Transverse colon (tissue), 4 donors: ENCODE measurements at regions not wholly inside any gene's neighbourhood (a gene's known extent, or its start where the extent isn't known, plus 50 kb on each side); places are given as distances from the start of the nearest gene placed in this dataset.

Source experiments
- DNase-seq: peaks from one replicate; pipeline ENCODE4 v3.0.0-alpha.2; 2019
- H3K27ac ChIP-seq, 4 donors: fragments of 200-600 bp; sonication (generic); 2 replicates each; pipeline ENCODE4 v1.5.1; 2016 to 2018; ENCODE audit warnings: inconsistent platforms in 4 of 4
- H3K27me3 ChIP-seq: fragments of 200-600 bp; sonication (generic); 2 replicates; pipeline ENCODE4 v1.5.1; 2017; ENCODE audit warnings: inconsistent platforms
- H3K36me3 ChIP-seq, 4 donors: fragments of 200-600 bp; sonication (generic); 2 replicates each; pipeline ENCODE4 v1.5.1; 2017 to 2019; ENCODE audit warnings: inconsistent platforms in 4 of 4
- H3K4me1 ChIP-seq, 4 donors: fragments of 200-600 bp; sonication (generic); 2 replicates each; pipeline ENCODE4 v1.5.1; 2017 to 2020; ENCODE audit warnings: inconsistent platforms in 4 of 4
- H3K4me3 ChIP-seq, 4 donors: fragments of 200-600 bp; sonication (generic); 1 replicate in 1 of 4; 2 replicates in 3 of 4; pipeline versions ENCODE4 v1.5.1 to v1.6.1; 2017 to 2019; ENCODE audit warnings: inconsistent platforms in 4 of 4
- H3K9me3 ChIP-seq, 2 donors: fragments of 200-600 bp; sonication (generic); 2 replicates each; pipeline ENCODE4 v1.5.1; 2017 to 2019; ENCODE audit warnings: inconsistent platforms in 2 of 2
- CTCF ChIP-seq, 5 experiments: fragments of 200-600 bp in 3 of 5; fragments of 450-650 bp in 2 of 5; sonication (generic) in 3 of 5; IDR thresholded peaks; 1 replicate in 2 of 5; 2 replicates in 3 of 5; pipeline ENCODE4 v1.5.1; 2016 to 2017; ENCODE audit warnings: antibody characterized with exemption in 5 of 5, inconsistent platforms in 3 of 5, mild to moderate bottlenecking in 2 of 5, moderate library complexity in 1 of 5
- EP300 ChIP-seq: sonication (generic); formaldehyde crosslinking; IDR thresholded peaks from one replicate; pipeline ENCODE4 v1.6.1; 2017; ENCODE audit warnings: antibody characterized with exemption, low read depth
- POLR2A ChIP-seq: fragments of 450-650 bp; IDR thresholded peaks from one replicate; pipeline ENCODE4 v1.6.1; 2016; ENCODE audit warnings: antibody characterized with exemption, mild to moderate bottlenecking, moderate library complexity
- POLR2AphosphoS5 ChIP-seq, 3 donors: sonication (generic); formaldehyde crosslinking; IDR thresholded peaks; one replicate each; pipeline ENCODE4 v1.6.1; 2016; ENCODE audit warnings: antibody characterized with exemption in 3 of 3
- WGBS, 2 donors: methylation state at CpG; one replicate each; pipeline ENCODE4 v1.1.5; 2018; ENCODE audit warnings: low coverage in 1 of 2; 5-methylcytosine and 5-hydroxymethylcytosine counted together
- in situ Hi-C, 4 donors: fragments of 200-750 bp; cut with MboI; loops; one replicate each; pipeline versions ENCODE4 v1.15.0 to v1.15.1; 2017; ENCODE audit warnings: low sequenced_read_pairs in 3 of 4, low pct_ligation_motif_present in 1 of 4, low pct_unique_long_range_greater_than_20kb in 1 of 4
- intact Hi-C: fragments of 100-400 bp; cut with DNase I; formaldehyde crosslinking; loops from one replicate; pipeline ENCODE4 v1.15.1; 2023; ENCODE audit warnings: low total_unique reads

DNA sequence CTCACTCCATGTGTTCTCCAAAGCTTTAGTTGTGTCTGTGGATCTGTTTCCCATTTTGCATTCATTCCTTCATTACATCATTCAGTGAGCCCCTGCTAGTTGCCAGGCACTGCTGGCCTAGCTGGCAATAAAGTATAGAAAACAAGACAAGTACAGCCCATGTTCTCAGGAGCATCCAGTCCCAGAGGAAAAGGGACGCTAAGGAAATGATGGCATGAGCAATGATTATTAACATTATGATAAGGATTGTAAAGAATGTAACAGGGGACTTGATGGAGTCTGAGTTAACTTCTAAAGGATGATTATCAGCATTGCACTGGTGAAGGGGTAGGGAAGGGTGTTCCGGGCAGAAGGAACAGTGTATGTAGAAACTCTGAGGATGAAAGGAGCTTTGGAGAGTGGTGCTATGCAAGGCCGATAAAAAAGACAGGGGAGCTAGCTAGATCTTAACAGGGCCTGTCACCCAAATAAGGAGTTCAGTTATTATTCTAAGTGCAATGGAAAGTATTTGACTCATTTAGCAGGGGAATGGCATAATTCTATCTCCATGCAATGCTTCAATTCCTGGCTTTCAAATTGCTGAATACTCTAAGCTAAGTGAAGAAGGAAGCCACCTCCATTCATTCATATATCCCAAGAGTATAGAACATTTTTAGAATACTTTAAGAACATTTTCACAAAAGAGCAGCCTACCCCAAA is 258.2 kb upstream of the STT3B start:
- in situ Hi-C loops, result no loop called here
- Histone ChIP-seq H3K4me3 (no peak overlapping the region), H3K27ac (peak overlapping the region in 1 of 4 donors; percentile 10), H3K27me3 (no peaks in the 10 kb centered on the region), H3K9me3 (no peaks in the 10 kb centered on the region), H3K4me1 (no peaks in the 10 kb centered on the region), H3K36me3 (no peaks in the 10 kb centered on the region)
- TF ChIP-seq CTCF (IDR thresholded peaks at IDR 0.05) (no peak), EP300 (no peak), POLR2AphosphoS5 (IDR thresholded peaks at IDR 0.05) (no peak), POLR2A (no peak)
- DNase-seq, result no peak
- 82 to 94% methylated on average over 3 of the region's 3 CpGs for WGBS, 2 donors
- intact Hi-C loops, result no loop called here

DNA sequence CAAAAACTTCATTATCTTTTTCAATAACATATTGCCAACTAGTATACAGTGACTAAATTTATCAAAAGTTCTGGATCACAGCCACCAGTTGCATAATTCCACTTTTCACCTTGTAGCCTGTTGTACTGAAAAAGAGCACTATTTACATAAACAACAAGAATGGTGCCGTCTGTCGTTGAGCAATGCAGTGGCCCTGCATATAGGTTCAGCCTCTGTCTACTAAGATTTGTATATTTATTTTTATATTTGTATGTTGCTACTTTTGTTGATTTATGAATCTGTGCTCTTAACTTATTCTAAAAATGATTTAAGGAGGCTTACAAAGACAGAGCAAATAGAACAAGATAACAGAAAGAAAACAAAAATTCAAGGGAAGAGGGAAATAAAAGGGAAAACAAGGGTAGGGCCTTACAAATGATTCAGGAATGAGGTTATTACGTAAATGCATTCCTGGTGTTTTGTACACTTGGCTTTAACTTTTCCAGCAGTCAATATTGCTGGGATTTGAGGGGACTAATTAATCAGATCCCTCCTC is 257.6 kb upstream of the STT3B start:
- WGBS, 2 donors, result 42 to 48% methylated on average over 3 of the region's 3 CpGs
- Histone ChIP-seq H3K4me1 (no peaks in the 10 kb centered on the region), H3K27ac (peak overlapping the region in 1 of 4 donors; percentile 10), H3K9me3 (no peaks in the 10 kb centered on the region), H3K27me3 (no peaks in the 10 kb centered on the region), H3K36me3 (no peaks in the 10 kb centered on the region), H3K4me3 (no peak overlapping the region)
- intact Hi-C loops, result no loop called here
- DNase-seq, result no peak
- TF ChIP-seq POLR2A (no peak), CTCF (IDR thresholded peaks at IDR 0.05) (no peak), POLR2AphosphoS5 (IDR thresholded peaks at IDR 0.05) (no peak), EP300 (no peak)
- in situ Hi-C loops, result no loop called here

- no peak overlapping the region for H3K27ac ChIP-seq
- no peaks in the 10 kb centered on the region for H3K27me3 ChIP-seq
- H3K4me3 ChIP-seq, result no peak overlapping the region
- H3K36me3 ChIP-seq, result no peaks in the 10 kb centered on the region
- in situ Hi-C loops, result no loop called here
- no peak for TF ChIP-seq POLR2AphosphoS5 (IDR thresholded peaks at IDR 0.05)
- TF ChIP-seq POLR2A, result no peak
- TF ChIP-seq EP300, result no peak
- no peak for TF ChIP-seq CTCF (IDR thresholded peaks at IDR 0.05)
- intact Hi-C loops, result no loop called here
- no peak for DNase-seq
- no peaks in the 10 kb centered on the region for H3K9me3 ChIP-seq
- 77% methylated on average over 3 of the region's 3 CpGs; no CpG with 5 or more reads in 1 of the 2 donors for WGBS, 2 donors
- H3K4me1 ChIP-seq, result no peaks in the 10 kb centered on the region
Measured at GRCh38 chr3:31275583-31275982, 257.1 kb upstream of the STT3B start.

- in situ Hi-C loops (no loop called here), intact Hi-C loops (no loop called here)
- Histone ChIP-seq H3K9me3 (no peaks in the 10 kb centered on the region), H3K27me3 (no peaks in the 10 kb centered on the region), H3K4me3 (no peak overlapping the region), H3K27ac (no peak overlapping the region), H3K4me1 (no peaks in the 10 kb centered on the region), H3K36me3 (no peaks in the 10 kb centered on the region)
- TF ChIP-seq POLR2A (no peak), POLR2AphosphoS5 (IDR thresholded peaks at IDR 0.05) (no peak), CTCF (IDR thresholded peaks at IDR 0.05) (no peak), EP300 (no peak)
- no peak for DNase-seq
- WGBS, 2 donors, result 66% methylated on average over 2 of the region's 2 CpGs; no CpG with 5 or more reads in 1 of the 2 donors
Measured at GRCh38 chr3:31277582-31277981, 255.1 kb upstream of the STT3B start.
